Fibroblast of the aortic adventitia (primary cell): ENCODE measurements at regions not wholly inside any gene's neighbourhood (a gene's known extent, or its start where the extent isn't known, plus 50 kb on each side); places are given as distances from the start of the nearest gene placed in this dataset.

Experiments
- DNase-seq: peaks from one replicate; pipeline ENCODE4 v3.0.0-alpha.2; 2010; ENCODE audit warnings: low read depth
- H3K4me3 ChIP-seq: 2 replicates; pipeline ENCODE4 v1.5.1; 2011; ENCODE audit warnings: low read depth, mild to moderate bottlenecking, control low read depth, low read length, moderate library complexity
- CTCF ChIP-seq: IDR thresholded peaks from 2 replicates; pipeline ENCODE4 v1.5.1; 2011; ENCODE audit warnings: mild to moderate bottlenecking, low read length, control low read depth, inconsistent platforms; ENCODE audit not compliant: insufficient read depth

- no peak for TF ChIP-seq CTCF
- no peak overlapping the region for H3K4me3 ChIP-seq
- DNase-seq, result no peak
Measured at GRCh38 chr6:48278261-48278660, 167.3 kb upstream of the PTCHD4 start.

- TF ChIP-seq CTCF, result no peak
- H3K4me3 ChIP-seq, result no peak overlapping the region
- no peak for DNase-seq
Measured at GRCh38 chr6:48272518-48272917, 161.5 kb upstream of the PTCHD4 start.

- no peak overlapping the region for H3K4me3 ChIP-seq
- no peak for TF ChIP-seq CTCF
- DNase-seq, result no peak
Measured at GRCh38 chr6:48255094-48255493, 144.1 kb upstream of the PTCHD4 start.

- TF ChIP-seq CTCF, result no peak
- no peak for DNase-seq
- H3K4me3 ChIP-seq, result no peak overlapping the region
Measured at GRCh38 chr6:48249071-48249470, 138.1 kb upstream of the PTCHD4 start.

GRCh38 chr6:48243071-48243470 lies 132.1 kb upstream of the PTCHD4 start:
- H3K4me3 ChIP-seq, result no peak overlapping the region
- DNase-seq, result no peak
- no peak for TF ChIP-seq CTCF

- no peak for DNase-seq
- no peak overlapping the region for H3K4me3 ChIP-seq
- no peak for TF ChIP-seq CTCF
Measured at GRCh38 chr6:48240287-48240686, 129.3 kb upstream of the PTCHD4 start.

- TF ChIP-seq CTCF, result no peak
- no peak overlapping the region for H3K4me3 ChIP-seq
- DNase-seq, result no peak
Measured at GRCh38 chr6:48236375-48236774, 125.4 kb upstream of the PTCHD4 start.
